Sigmoid colon (tissue), 4 donors: ENCODE measurements at regions not wholly inside any gene's neighbourhood (a gene's known extent, or its start where the extent isn't known, plus 50 kb on each side); places are given as distances from the start of the nearest gene placed in this dataset.

Experiments used
- CTCF ChIP-seq, 4 experiments: fragments of 450-650 bp in 3 of 4; fragments of 200-600 bp in 1 of 4; IDR thresholded peaks; one replicate each; pipeline ENCODE4 v1.5.1; 2016 to 2019; ENCODE audit warnings: antibody characterized with exemption in 4 of 4, mild to moderate bottlenecking in 3 of 4, moderate library complexity in 2 of 4
- EP300 ChIP-seq, 4 donors: sonication (generic); formaldehyde crosslinking; IDR thresholded peaks; one replicate each; pipeline ENCODE4 v1.6.1; 2017; ENCODE audit warnings: antibody characterized with exemption in 4 of 4
- POLR2A ChIP-seq, 2 donors: fragments of 450-650 bp; IDR thresholded peaks; one replicate each; pipeline ENCODE4 v1.6.1; 2016; ENCODE audit warnings: antibody characterized with exemption in 2 of 2, mild to moderate bottlenecking in 2 of 2, moderate library complexity in 2 of 2

GRCh38 chrX:45771560-45772340 lies 571.1 kb upstream of the DIPK2B start:
- TF ChIP-seq CTCF (IDR thresholded peaks at IDR 0.05) (no peak), POLR2A (IDR thresholded peaks at IDR 0.05) (no peak), EP300 (IDR thresholded peaks at IDR 0.05) (no peak)
